A172 (cell line): ENCODE measurements at regions not wholly inside any gene's neighbourhood (a gene's known extent, or its start where the extent isn't known, plus 50 kb on each side); places are given as distances from the start of the nearest gene placed in this dataset.
A peak's percentile ranks its signal among the peaks of the same experiment; 100 is the strongest.

Experiments
- DNase-seq: peaks from one replicate; pipeline ENCODE4 v3.0.0-alpha.2; 2015; ENCODE audit warnings: low spot score

DNA sequence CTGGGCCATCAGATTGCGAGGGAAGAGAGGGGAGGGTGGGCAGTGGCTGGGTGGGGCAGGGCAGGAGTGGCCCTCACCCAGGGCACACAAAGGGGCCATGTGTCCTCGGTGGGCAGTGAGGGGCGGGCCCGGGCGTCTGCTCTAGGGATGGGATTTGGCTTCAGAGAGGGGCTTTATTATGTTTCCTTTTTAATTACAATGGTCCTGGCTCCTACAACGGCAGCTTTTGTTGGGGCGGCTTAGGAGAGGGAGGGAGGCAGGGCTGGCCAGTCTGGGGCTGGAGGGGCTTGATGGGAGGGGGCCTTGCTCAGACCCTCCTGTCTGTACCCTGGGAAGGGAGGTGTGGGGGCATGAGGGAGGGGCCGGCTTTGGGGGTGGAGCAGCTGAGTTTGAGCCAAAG, 102.8 kb upstream of the WNT4 start:
- DNase-seq = no peak

DNA sequence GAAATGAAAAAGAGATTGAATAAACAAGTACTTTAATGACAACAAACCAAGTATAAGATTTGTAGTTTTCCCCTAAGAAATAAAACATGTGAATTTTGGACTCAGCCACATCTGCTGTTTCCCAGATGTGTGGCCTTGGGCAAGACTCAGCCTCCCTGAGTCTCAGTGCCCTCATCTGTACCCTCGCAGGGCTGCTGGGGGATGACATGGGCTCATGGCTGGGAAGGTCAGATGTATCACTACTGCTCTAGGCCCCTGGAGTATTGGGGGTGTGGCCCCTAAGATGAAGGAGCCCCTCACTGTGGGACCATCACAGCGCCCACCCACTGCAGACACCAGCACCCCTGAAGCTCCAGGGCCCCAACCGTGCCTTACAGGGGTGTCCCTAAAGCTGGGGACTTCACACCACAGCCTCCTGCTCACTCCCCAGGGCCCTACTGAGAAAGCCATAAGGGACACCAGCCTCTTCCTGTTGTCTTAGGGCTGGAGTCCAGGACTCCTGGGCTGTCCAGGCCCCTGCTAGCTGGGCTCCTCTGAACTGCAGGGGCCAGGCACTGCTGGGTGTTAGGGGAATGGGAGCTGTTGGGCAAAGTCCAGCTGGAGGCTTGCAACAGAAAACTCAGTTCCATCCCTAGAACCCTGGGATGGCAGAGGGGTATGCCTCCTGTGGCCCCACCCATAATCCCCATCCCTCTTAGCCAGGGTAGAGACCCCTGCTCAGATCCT, 104.0 kb upstream of the WNT4 start:
- no peak for DNase-seq

DNA sequence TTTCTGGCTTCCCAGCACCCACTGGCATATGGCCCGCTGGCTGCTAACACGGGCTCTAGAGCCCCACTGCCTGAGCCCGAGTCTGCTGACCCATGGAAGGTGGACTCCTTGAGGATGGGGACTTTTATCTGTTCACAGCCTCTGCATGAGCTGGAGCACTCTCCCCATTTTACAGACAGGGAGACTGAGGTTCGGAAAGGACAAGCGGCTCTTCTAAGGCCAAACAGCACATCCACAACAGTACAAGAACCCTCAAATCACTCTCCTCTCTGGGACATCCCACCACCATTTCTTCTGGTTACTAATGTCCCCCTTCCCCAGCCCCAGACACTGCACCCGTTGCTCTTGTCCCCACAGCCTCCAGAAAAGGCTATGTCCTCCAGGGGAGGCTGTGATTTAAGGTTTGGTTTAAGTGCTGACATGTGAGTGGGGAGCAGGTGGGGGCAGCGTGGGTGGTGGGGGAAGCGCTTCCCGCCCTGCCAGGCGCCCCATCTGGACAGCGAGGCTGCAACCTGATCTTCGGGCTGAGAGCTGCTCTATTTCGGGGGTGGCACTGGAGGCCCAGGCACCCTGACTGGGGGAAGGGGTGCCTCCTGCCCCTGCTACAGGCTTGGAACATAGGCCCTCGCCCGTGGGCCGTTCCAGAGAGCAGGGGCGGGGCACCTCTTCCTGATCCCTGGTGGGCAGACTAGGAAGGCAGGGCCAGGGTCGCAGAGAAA, 104.8 kb upstream of the WNT4 start:
- no peak for DNase-seq

DNA sequence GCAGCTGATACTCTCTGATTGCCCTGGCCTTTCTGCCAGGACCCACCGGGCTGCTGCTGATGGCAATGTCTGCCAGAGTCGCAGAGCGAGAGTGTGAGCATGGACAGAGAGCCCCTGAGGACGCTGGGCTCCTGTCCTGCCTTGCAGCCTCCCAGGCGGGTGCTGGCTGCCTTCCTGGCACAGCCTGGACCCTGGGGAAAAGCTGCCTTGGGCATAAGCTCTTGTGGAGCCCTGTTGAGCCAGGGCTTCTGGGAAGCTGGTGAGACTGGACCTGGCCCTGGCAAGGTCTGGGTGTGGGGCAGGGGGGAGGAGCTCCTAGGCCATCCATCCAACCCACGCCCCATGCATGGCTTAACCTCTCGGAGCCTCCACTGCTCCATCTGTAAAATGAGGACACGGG, 105.8 kb upstream of the WNT4 start:
- no peak for DNase-seq

DNA sequence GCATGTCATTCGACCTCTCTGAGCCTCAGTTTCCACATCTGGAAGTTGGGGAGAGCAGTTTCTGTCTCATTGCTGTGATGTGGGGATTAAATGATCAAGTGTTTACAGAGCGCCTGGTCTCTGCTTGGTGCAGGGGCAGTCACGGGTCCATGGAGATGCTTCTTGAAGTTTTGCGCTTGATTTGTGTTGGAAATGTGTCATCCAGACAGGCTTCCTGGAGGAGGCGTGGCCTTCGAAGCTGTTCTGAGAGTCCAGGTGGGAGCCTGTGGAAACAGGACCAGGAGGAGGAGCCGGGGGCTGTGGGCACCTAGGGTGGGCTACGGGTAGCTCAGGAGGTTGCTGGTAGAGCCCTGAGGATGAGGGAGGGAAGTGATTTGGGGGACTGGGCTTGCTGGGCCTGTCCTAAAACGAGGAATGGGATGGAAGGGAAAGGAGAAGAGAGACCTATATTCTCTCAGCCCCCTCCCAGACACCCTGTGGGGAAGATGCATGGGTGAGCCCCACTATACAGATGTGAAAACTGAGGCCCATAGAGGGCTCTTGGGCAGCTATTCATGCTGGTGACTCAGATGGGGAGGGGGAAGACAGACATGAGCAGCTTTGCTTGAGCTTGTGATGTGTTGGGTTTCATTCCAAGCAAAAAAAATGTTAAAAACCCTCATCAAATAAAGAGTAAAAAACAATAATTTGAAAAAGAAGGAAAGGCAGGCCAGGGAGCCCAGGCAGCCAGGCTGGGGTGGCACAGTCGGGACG, 107.2 kb upstream of the WNT4 start:
- DNase-seq = no peak

DNA sequence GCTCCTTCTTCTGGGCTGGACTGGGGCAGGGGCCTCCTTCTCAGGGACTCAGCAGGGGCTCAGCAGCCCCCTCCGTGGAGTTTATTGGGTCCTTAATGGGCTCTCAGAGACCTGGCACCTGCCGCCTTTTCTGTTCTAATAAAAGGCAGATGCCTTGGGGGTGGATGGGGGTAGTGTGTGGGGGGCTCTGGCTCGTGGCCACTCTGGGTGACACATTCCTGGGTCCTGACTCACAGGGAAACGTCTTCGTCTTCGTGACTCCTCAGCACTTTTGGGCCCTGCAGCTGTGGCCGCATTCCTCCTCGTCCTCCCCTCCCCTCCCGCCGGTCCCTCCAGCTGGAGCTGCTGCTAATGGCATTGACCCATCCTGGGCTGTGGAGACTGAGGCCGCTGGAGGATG, 107.8 kb upstream of the WNT4 start:
- DNase-seq = peak; percentile 17

DNA sequence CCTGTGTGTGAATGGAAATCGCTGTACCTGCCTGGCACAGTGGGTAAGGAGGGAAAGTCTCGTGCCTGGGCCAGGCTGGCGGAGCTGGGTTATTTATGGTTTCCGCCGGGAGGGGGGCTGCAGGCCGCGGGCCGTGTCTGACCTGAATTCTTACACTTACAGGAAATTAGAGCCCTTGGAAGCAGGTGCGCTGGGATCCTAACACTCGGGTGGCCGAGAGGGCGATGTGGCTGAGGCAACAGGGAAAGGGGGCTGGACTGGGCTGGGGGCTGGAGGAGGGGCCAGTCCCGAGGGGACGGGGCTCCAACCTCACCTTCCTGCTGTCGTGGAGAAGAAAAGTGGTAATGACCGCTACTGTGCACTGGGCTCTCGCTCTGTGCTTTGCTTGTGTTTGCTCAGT, 109.4 kb upstream of the WNT4 start:
- DNase-seq = no peak

DNA sequence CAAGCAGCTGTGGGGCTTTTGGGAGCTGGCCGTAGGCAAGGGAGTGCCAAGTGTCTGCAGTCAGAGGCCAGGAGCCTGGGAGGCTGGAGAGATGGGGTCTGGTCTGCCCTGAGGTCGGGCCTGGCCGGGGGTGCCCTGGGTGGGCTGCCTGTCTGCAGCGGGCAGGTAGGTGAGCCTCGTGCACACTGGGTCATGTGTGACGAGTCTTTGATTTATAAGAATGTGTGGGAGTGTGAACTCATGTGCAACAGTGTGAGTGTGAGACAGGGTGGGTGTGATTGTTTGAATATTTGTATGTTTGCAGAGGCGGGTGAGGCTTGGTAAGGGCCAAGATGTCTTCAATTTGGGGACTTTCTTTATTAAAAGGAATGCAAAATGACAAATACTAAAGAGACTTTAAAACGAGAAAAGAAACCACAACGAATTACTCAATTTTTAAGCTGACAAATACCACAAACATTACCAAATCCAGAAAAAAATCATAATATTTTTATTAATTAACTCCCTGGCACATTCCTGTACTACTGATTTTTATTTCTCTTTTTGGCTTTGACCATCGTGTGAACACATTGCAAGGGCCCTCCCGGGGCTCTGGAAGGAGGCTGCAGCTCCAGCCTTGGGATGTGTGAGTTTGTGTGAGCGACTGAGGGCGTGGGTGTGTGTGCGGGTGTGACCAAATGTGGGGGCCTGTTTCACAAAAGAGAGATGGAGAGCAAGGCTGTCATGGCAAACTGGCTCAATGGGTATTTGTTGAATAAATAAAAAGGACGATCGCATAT, 110.3 kb upstream of the WNT4 start:
- no peak for DNase-seq

DNA sequence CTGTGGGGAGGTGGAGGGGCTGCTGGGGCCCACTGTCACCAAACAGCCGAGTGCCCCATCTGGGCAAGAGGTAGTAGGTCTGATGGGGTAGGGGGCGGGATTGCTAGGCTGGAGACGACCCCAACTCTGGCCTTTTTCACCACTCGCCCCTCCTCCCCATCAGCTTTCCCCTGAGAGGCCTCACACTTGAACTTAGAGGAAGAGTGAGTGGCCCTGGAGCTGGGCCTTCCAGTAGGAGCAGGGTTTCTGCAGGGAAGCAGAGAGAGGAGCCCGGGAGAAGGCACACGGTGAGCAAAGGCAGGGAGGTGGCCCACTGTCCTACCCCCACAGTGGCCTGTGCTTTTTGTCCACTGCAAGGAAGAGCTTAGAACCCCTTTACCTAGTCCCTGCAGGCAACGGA, 111.9 kb upstream of the WNT4 start:
- DNase-seq = no peak

DNA sequence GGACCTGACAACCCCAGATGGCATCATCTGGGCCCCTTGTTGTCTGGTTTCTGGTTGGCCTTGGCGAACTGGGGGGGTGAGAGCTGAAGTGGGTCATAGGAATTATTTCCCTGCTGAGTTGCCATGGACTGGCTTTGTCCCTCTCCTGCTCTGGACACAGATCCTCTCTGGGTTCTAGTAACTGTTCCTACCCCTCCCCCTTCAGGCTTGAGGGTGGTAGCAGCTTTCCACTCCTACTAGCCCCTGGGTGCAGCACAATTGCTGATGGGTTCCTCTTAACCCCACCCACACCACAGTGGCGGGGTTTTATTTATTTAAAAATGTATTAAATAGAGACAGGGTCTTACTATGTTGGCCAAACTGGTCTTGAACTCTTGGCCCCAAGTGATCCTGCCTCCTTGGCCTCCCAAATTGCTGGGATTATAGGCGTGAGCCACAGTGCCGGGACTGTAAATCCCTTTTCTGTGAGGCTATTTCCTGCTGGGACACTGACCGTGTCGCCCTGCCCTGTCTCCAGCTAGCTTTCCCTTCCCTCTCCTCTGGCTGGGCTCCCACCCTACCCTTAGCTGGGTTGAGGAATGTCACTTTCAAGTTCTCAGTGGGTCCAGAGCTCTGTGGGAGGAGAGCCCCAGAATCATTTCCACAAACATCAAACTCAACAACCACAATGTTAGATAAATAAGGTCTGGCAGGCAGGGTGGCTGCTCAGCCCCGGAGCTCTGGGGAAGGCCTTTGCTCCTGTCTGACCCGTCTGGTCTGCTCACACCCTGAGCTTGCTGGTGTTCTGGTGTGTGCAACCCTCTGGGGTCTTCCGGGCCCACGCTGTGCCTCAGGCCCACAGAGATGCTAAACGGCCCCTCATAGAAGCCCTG, 112.7 kb upstream of the WNT4 start:
- DNase-seq = no peak

DNA sequence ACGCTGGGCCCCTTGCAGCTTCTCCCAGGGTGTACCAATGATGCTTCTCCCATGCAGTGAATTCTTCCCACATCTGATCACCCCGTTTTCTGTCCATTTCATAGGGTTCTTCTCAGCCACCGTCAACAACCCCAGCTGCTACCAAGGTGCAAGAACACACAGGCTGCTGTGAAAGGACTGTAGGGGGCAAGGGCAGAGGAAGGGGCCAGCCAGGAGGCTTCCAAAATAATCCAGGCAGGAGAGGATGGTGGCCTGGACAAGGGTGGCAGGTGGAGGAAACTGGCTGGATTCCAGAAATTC, 113.3 kb upstream of the WNT4 start:
- DNase-seq = no peak

DNA sequence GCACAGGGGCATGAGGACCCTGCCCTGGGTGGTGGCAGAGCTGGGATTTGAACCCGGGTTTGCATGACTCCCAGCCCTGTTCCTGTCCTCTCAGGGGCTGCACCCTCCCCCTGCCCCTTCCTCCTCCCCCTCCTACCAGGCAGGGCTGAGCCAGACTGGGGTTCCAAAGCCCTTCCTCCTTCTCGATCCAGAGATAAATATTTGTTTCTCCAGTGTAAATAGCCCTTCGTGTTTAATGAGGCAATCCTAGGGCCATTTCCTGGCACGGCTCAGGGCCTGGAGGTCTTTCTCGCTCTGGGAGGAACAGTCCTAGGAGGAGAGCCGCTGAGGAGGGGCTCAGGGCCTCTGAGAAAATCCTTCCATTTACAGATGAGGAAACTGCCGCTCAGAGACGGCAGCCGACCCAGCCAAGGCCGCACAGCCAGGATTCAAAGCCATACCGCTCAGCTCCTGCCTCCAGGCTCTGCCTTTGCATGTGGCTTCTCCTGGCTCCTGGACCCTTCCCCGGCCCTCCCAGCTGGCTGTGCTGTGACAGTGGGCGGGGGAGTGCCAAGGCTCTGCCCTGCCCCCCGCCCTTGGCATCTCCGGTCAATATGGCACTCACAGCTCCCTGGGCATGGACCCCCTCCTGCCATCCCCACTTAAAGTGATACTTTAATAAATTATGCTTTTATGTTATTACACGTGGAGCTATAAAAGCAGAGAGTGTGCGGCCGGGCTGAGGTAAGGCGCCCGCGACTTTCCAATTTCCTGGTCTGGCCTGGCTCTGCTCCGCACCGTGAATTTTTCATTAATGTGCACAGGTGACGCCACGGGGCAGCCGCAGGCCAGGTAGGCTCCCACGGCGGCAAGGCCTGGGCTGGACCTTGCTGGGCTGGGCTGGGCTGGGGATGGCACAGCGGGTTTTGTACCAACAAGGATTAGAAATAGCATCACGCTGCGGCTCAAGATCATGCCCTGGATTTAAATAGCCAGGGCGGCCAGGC, 114.7 kb upstream of the WNT4 start:
- no peak for DNase-seq

DNA sequence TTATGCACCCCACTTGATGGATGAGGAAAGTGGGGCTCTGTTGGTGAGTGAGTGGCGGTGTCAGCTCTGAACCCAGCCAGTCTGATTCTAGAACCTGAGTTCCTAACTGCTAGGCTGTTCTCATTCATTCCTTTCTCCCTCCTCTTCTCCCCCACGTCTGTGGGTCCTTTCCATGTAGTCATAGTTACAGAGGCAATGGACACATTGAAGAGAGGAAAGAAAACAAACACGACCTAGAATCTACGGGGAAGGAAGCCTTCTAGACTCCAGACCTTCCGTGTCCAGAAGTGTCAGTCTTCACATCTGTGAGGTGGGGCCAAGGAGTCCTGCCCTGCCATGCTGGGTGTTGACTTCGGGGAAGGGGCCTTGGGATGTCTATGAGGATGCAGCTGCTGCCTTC, 115.8 kb upstream of the WNT4 start:
- no peak for DNase-seq

DNA sequence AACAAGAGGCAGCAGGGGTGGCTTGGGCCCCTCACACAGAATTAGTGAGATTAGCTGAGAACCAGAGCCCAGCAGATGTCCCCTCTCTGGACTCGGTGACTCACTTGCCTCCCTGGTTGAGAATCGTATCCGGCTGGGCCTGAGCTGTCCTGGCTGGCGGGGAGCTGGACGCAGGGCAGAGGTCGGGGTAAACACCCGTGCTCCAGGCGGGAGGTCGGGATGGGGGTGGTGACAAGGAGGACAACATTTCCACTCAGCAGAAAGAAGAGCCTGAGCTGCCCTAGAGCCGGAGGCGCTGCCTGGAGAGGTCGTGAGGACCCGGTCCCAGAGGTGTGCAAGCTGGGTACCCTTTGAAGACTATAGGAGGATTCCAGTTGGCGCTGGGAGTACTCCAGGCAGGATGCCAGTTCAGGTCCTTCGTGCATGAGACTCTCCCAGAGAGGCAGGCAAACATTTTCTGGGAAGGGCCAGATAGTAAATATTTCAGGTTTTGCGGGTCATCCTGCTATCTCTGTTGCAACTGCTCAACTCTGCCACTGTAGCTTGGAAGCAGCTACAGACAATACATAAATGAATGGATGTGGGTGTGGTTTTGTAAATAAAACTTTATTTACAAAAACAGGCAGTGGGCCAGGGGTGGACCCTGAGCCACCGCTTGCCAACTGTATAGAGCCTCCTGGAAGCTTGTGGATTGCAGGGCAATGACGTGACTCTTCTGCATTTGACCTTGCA, 116.8 kb upstream of the WNT4 start:
- no peak for DNase-seq

DNA sequence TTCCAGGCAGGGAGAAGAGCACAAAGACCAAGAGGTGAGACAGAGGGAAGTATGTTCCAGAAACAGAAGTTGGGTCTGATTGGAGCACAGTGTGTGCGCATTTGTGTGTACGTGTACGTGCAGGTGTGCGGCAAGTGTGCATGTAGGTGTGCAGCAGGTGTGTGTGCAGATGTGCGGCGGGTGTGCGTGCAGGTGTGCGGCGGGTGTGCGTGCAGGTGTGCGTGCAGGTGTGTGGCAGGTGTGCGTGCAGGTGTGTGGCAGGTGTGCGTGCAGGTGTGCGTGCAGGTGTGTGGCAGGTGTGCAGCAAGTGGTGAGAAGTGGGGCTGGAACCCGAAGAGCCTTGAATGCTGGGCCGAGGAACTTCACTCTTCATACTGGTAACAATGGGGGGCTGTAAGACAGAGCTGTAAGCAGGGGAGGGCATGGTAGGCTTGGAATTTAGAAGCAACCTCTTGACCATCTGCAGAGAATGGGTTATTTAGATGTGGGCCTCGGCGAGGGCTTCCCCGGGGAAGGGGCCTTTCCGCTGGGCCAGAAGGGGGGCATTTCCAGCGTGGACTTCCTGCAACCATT, 118.0 kb upstream of the WNT4 start:
- DNase-seq = no peak

DNA sequence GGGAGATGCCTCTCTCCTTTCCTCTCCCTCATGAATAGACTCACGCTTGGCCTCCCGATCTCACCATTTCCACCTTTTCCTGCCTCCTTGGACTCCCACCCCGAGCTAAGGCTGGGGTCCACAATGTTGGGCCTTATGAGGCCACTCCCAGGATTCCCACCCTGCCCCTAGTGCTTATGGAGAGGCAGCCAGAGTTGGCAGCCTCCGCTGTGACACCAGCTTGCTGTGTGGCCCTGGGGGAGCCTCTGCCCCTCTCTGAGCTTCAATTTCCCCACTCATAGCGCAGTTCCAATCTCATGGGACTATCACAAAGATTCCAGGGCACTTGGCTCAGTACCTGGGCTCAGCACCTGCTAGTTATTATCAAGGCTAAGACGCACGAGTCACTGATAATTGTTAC, 118.7 kb upstream of the WNT4 start:
- no peak for DNase-seq

DNA sequence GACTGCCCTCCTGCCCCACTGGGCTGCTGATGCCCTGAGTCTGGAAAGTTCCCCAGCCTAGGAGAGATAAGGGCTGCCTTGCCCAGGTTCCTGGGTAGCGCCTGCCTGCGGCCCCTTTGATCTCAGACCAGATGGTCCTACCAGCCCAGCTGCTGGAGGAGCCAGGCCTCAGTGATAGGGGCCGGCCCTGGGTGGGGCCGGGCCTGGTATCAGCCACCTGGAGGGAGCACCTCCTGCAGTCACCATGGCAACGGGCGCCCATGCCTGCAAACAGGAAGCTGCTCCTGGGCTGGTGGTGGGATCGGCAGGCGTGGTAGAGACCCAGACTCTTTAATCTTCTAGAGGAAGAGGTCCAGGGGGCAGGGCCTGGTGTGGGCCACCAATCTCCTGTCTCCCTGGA, 119.7 kb upstream of the WNT4 start:
- no peak for DNase-seq

DNA sequence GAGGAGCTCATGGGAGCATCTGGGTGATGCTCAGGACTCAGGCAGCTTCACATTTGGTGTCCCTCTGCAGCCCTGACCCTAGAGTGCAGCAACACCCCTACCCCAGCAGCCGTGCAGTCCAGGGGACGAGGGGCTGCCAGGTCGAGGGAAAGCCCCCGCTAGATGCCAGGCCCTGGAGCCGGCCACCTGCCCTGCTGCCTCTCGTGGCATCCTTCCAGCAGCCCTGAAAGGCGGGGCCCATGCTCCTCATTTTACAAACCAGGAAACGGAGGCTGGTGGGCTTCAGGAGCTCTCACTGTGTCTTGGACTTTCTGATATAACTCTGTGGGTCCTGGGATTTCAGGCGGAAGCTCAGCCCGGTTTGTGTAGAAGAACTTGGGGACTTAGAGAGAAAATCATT, 120.5 kb upstream of the WNT4 start:
- DNase-seq = no peak
